Natural killer cell treated with Interleukin-12 subunit alpha and Interleukin-12 subunit beta and Interleukin-15 and Interleukin-18, amount 100 ng/mL, for 72 hours (primary cell): ENCODE measurements at regions not wholly inside any gene's neighbourhood (a gene's known extent, or its start where the extent isn't known, plus 50 kb on each side); places are given as distances from the start of the nearest gene placed in this dataset.

Source experiments
- ATAC-seq, 2 donors: fragments of 150-1000 bp; cut with Tn5 transposase in 1 of 2; sonication (Bioruptor Pico), chemical (Tn5 transposase) in 1 of 2; 2 replicates each; pipeline ENCODE4 v1.10.0; 2021
- DNase-seq: peaks from one replicate; pipeline ENCODE4 v3.0.0; 2022; ENCODE audit warnings: low spot score
- H3K27ac Mint-ChIP-seq, 2 donors: 1 replicate in 1 of 2; 2 replicates in 1 of 2; pipeline ENCODE4 v1.8.0; 2022; ENCODE audit warnings: mixed read lengths in 2 of 2, mild to moderate bottlenecking in 1 of 2, moderate library complexity in 1 of 2
- H3K27me3 Mint-ChIP-seq, 2 donors: 1 replicate in 1 of 2; 2 replicates in 1 of 2; pipeline ENCODE4 v1.8.0; 2022; ENCODE audit warnings: mixed read lengths in 2 of 2
- H3K36me3 Mint-ChIP-seq: one replicate; pipeline ENCODE4 v1.8.0; 2022; ENCODE audit warnings: mixed read lengths
- H3K4me1 Mint-ChIP-seq, 2 donors: 1 replicate in 1 of 2; 2 replicates in 1 of 2; pipeline ENCODE4 v1.8.0; 2022; ENCODE audit warnings: low read depth in 2 of 2, mixed read lengths in 2 of 2, mild to moderate bottlenecking in 1 of 2
- H3K4me3 Mint-ChIP-seq: one replicate; pipeline ENCODE4 v1.8.0; 2022; ENCODE audit warnings: mixed read lengths
- H3K9me3 Mint-ChIP-seq: 2 replicates; pipeline ENCODE4 v1.8.0; 2022; ENCODE audit warnings: mixed read lengths

GRCh38 chr11:92688416-92688815 lies 281.0 kb upstream of the MTNR1B start:
- Mint-ChIP-seq H3K36me3 (no peaks in the 10 kb centered on the region), H3K27me3 (no peaks in the 10 kb centered on the region), H3K9me3 (peaks cover 6% of the 10 kb centered on the region), H3K27ac (no peak overlapping the region), H3K4me3 (no peak overlapping the region), H3K4me1 (no peaks in the 10 kb centered on the region)
- DNase-seq, result no peak
- no peak for ATAC-seq

GRCh38 chr11:92692826-92693546 lies 276.5 kb upstream of the MTNR1B start:
- H3K9me3 Mint-ChIP-seq, result peaks cover 4% of the 10 kb centered on the region
- H3K4me3 Mint-ChIP-seq, result no peak overlapping the region
- no peak overlapping the region for H3K27ac Mint-ChIP-seq
- DNase-seq, result no peak
- no peaks in the 10 kb centered on the region for H3K36me3 Mint-ChIP-seq
- H3K27me3 Mint-ChIP-seq, result no peaks in the 10 kb centered on the region
- no peaks in the 10 kb centered on the region for H3K4me1 Mint-ChIP-seq
- no peak for ATAC-seq

GRCh38 chr11:92696076-92696475 lies 273.4 kb upstream of the MTNR1B start:
- no peak for ATAC-seq
- no peak for DNase-seq
- no peak overlapping the region for H3K27ac Mint-ChIP-seq
- H3K4me1 Mint-ChIP-seq, result no peaks in the 10 kb centered on the region
- no peak overlapping the region for H3K4me3 Mint-ChIP-seq
- no peaks in the 10 kb centered on the region for H3K27me3 Mint-ChIP-seq
- H3K36me3 Mint-ChIP-seq, result no peaks in the 10 kb centered on the region
- H3K9me3 Mint-ChIP-seq, result peaks cover 7% of the 10 kb centered on the region

- DNase-seq (no peak), ATAC-seq (no peak)
- Mint-ChIP-seq H3K36me3 (no peaks in the 10 kb centered on the region), H3K9me3 (peaks cover 7% of the 10 kb centered on the region), H3K27ac (no peak overlapping the region), H3K4me3 (no peak overlapping the region), H3K27me3 (no peaks in the 10 kb centered on the region), H3K4me1 (no peaks in the 10 kb centered on the region)
These were observed 271.8 kb upstream of the MTNR1B start for GRCh38 chr11:92697461-92698312.

- DNase-seq (no peak), ATAC-seq (no peak)
- no peaks in the 10 kb centered on the region for H3K27me3 Mint-ChIP-seq
- H3K36me3 Mint-ChIP-seq, result no peaks in the 10 kb centered on the region
- no peak overlapping the region for H3K4me3 Mint-ChIP-seq
- no peak overlapping the region for H3K27ac Mint-ChIP-seq
- H3K9me3 Mint-ChIP-seq, result peaks cover 6% of the 10 kb centered on the region
- no peaks in the 10 kb centered on the region for H3K4me1 Mint-ChIP-seq
These were observed 270.7 kb upstream of the MTNR1B start for GRCh38 chr11:92698742-92699141.

- Mint-ChIP-seq H3K4me1 (no peaks in the 10 kb centered on the region), H3K4me3 (no peak overlapping the region), H3K36me3 (peaks cover 5% of the 10 kb centered on the region), H3K9me3 (peaks cover 18% of the 10 kb centered on the region), H3K27me3 (no peaks in the 10 kb centered on the region), H3K27ac (no peak overlapping the region)
- DNase-seq, result no peak
- no peak for ATAC-seq
These were observed 267.2 kb upstream of the MTNR1B start for GRCh38 chr11:92702037-92702804.

GRCh38 chr11:92702805-92703448 lies 266.5 kb upstream of the MTNR1B start:
- ATAC-seq, result no peak
- no peak for DNase-seq
- no peaks in the 10 kb centered on the region for H3K27me3 Mint-ChIP-seq
- H3K27ac Mint-ChIP-seq, result no peak overlapping the region
- H3K9me3 Mint-ChIP-seq, result peaks cover 18% of the 10 kb centered on the region
- H3K36me3 Mint-ChIP-seq, result peaks cover 5% of the 10 kb centered on the region
- H3K4me3 Mint-ChIP-seq, result no peak overlapping the region
- no peaks in the 10 kb centered on the region for H3K4me1 Mint-ChIP-seq

- Mint-ChIP-seq H3K27me3 (no peaks in the 10 kb centered on the region), H3K4me1 (no peaks in the 10 kb centered on the region), H3K27ac (no peak overlapping the region), H3K4me3 (no peak overlapping the region), H3K36me3 (peaks cover 5% of the 10 kb centered on the region), H3K9me3 (peaks cover 18% of the 10 kb centered on the region)
- DNase-seq (no peak), ATAC-seq (no peak)
These were observed 266.0 kb upstream of the MTNR1B start for GRCh38 chr11:92703449-92703830.

- Mint-ChIP-seq H3K4me3 (no peak overlapping the region), H3K36me3 (peaks cover 5% of the 10 kb centered on the region), H3K27me3 (no peaks in the 10 kb centered on the region), H3K4me1 (no peaks in the 10 kb centered on the region), H3K9me3 (peaks cover 18% of the 10 kb centered on the region), H3K27ac (no peak overlapping the region)
- no peak for ATAC-seq
- DNase-seq, result no peak
These were observed 262.3 kb upstream of the MTNR1B start for GRCh38 chr11:92707173-92707619.

GRCh38 chr11:92707665-92708064 lies 261.8 kb upstream of the MTNR1B start:
- no peaks in the 10 kb centered on the region for H3K4me1 Mint-ChIP-seq
- ATAC-seq (no peak), DNase-seq (no peak)
- no peaks in the 10 kb centered on the region for H3K27me3 Mint-ChIP-seq
- peaks cover 5% of the 10 kb centered on the region for H3K36me3 Mint-ChIP-seq
- H3K4me3 Mint-ChIP-seq, result no peak overlapping the region
- peaks cover 18% of the 10 kb centered on the region for H3K9me3 Mint-ChIP-seq
- H3K27ac Mint-ChIP-seq, result no peak overlapping the region

- no peaks in the 10 kb centered on the region for H3K4me1 Mint-ChIP-seq
- peaks cover 16% of the 10 kb centered on the region for H3K9me3 Mint-ChIP-seq
- ATAC-seq (no peak), DNase-seq (no peak)
- H3K36me3 Mint-ChIP-seq, result peaks cover 5% of the 10 kb centered on the region
- no peak overlapping the region for H3K27ac Mint-ChIP-seq
- no peaks in the 10 kb centered on the region for H3K27me3 Mint-ChIP-seq
- H3K4me3 Mint-ChIP-seq, result no peak overlapping the region
These were observed 260.1 kb upstream of the MTNR1B start for GRCh38 chr11:92709329-92709728.

GRCh38 chr11:92711926-92712325 lies 257.5 kb upstream of the MTNR1B start:
- no peak for ATAC-seq
- DNase-seq, result no peak
- Mint-ChIP-seq H3K9me3 (peaks cover 8% of the 10 kb centered on the region), H3K4me3 (no peak overlapping the region), H3K4me1 (no peaks in the 10 kb centered on the region), H3K27ac (no peak overlapping the region), H3K36me3 (no peaks in the 10 kb centered on the region), H3K27me3 (no peaks in the 10 kb centered on the region)

GRCh38 chr11:92714111-92714510 lies 255.3 kb upstream of the MTNR1B start:
- Mint-ChIP-seq H3K27me3 (no peaks in the 10 kb centered on the region), H3K4me3 (no peak overlapping the region), H3K9me3 (peaks cover 7% of the 10 kb centered on the region), H3K4me1 (no peaks in the 10 kb centered on the region), H3K27ac (no peak overlapping the region), H3K36me3 (no peaks in the 10 kb centered on the region)
- ATAC-seq, result no peak
- DNase-seq, result no peak
